SIG-M5 (cell line): ENCODE measurements at regions not wholly inside any gene's neighbourhood (a gene's known extent, or its start where the extent isn't known, plus 50 kb on each side); places are given as distances from the start of the nearest gene placed in this dataset.
"Not testable (repeated sequence)": the region's sequence is repeated elsewhere in the genome, so short reads cannot be mapped to it uniquely, and the experiment has no call there.

Source experiments
- DNase-seq: peaks from one replicate; lab custom pipeline; 2025; lab: John Stamatoyannopoulos, UW

DNA sequence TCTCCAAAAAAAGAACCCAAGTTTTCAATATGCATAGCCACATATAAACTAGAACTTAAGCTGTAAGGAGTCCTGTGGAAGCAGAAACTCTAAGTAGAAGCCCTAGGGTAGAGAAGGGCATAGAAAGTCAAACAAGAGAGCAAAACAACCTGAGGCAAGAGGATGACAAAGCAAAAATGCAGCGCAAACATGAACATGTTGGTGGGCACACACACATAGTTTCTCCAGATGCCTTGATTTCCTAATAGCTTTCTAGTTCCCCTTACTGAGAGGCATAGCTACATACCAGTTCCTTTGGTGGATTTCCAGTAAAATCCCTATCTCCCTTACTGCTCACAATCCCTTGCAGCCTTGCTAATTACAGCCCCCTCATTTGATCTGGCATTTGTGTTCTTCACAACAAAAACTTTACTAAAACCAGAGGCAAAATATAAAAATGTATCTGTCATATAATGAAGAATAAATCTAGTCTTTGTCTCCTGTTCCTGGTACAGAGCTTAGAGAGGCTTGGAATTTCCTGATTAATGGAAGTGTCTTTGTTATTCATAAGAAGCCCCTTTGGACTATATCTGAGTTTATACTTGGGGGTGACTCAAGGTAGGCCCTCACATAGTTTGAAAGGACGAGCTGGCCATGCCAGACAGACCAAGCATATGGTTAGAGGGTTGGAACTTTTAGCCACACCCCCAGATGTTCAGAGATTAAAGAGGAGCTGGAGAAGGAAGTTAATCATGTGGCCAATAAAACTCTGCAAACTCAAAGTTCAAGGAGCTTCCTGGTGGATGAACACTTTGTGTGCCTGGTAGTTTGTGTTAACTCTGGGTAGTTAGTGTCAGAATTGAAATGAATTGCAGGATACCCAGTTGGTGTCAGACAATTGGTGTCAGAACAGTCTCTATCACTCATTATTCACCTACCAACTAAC is 52.7 kb upstream of the ZCCHC13 start:
- peak; percentile 44 for DNase-seq

DNA sequence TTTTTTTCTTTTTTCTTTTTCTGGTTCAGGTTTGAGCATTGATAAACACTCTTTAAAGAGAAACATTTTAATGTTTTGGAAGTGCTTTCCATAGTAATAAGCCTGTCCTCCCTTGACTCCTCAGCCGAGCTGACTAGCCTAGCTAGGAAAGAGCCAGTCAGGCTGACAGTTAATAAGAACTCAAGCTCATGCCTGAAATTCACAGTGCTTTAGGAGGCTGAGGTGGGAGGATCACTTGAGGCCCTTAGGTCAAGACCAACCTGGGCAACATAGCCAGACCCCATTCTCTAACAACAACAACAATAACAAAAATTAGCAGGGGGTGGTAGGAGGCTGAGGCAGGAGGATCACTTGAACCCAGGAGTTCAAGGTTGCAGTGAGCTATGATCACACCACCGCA is 53.4 kb upstream of the ZCCHC13 start:
- DNase-seq, result no peak

- no peak for DNase-seq
These were observed 54.0 kb upstream of the ZCCHC13 start for GRCh38 chrX:74249963-74250362.

GRCh38 chrX:74248889-74249288 is 55.1 kb upstream of the ZCCHC13 start:
- no peak for DNase-seq

- no peak for DNase-seq
These were observed 57.5 kb upstream of the ZCCHC13 start for GRCh38 chrX:74246524-74246923.

DNA sequence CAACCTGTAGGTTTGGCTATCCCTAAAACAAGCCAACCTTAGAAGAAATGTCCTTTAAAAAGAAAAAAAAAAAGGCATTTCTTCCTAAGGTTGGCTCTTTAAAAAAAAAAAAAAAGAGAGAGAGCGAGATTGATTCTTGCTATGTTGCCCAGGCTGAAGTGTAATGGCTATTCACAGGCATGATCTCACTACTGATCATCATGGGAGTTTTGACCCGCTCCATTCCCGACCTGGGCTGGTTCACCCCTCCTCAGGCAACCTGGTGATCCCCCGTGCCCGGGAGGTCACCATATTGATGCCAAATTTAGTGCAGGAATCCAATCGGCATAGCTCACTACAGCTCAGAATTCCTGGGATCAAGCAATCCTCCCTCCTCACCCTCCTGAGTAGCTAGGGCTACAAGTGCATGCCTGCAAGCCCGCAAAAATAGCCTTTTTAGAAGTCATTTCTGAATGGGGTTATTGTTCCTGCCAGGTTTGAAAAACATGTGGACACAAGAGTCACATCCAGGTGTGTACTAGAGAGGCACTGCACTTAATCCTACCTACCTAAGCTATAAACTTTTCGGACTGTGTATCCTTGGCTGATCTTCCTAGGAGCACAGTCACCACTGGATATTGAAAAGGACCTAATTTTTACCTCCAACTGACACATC is 61.4 kb upstream of the ZCCHC13 start:
- DNase-seq, result no peak

GRCh38 chrX:74242050-74242449 is 61.9 kb upstream of the ZCCHC13 start:
- DNase-seq, result no peak

GRCh38 chrX:74238771-74239170 is 65.2 kb upstream of the ZCCHC13 start:
- no peak for DNase-seq

DNA sequence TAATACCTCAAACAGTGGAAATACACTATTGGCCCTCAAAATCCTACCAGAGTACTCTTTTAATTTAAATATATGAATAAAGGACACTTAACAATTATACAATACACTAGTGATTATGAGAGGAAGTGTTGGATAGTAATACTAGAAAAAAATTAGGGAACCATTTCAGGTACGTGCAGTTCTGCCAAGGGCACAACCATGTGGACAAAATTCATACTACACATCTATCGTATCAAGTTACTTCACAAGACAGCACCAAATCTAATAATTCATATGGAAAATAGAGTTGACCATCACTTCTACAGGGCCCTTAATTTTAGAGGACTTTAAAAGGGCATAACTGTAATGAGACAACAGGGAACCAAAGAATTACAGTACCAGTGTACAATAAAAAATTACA is 69.2 kb upstream of the ZCCHC13 start:
- no peak for DNase-seq

GRCh38 chrX:74232859-74233258 is 71.1 kb upstream of the ZCCHC13 start:
- no peak for DNase-seq

GRCh38 chrX:74231625-74232024 is 72.4 kb upstream of the ZCCHC13 start:
- DNase-seq, result no peak

DNA sequence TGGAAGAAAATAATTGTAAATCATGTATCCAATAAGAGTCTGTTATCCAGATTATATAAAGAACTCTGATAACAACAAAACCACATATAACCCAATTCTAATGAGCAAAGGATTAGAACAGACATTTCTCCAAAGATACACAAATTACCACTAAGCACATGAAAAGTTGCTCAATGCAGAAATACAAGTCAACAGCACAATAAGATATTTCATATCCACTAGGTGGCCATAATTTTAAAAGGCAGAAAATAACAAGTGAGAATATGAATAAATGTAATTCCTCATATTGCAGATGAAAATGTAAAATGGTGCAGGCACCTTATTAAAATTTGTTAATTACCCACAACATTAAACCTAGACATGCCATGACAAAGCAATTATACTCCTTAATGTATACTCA is 73.9 kb upstream of the ZCCHC13 start:
- no peak for DNase-seq

GRCh38 chrX:74225111-74225510 is 78.9 kb upstream of the ZCCHC13 start:
- DNase-seq, result no peak

DNA sequence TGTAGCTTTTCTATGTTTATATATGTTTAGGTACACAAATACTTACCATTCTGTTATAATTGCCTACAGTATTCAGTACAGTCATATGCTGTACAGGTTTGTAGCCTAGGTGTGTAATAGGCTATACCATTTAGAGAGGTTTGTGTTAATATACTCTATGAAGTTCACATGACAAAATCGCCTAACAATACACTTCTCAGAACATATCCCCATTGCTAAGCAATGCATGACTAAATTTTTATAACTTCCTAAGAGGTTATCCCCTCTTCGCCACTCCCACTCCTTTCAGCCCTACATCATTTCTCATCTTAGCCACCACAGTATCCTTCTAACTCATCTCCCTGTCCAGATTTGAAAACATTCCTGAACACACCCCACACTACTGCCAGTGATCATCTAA is 83.7 kb upstream of the ZCCHC13 start:
- no peak for DNase-seq

GRCh38 chrX:74218895-74219294 is 85.1 kb upstream of the ZCCHC13 start:
- no peak for DNase-seq

- DNase-seq, result no peak
These were observed 87.6 kb upstream of the ZCCHC13 start for GRCh38 chrX:74216421-74216820.

DNA sequence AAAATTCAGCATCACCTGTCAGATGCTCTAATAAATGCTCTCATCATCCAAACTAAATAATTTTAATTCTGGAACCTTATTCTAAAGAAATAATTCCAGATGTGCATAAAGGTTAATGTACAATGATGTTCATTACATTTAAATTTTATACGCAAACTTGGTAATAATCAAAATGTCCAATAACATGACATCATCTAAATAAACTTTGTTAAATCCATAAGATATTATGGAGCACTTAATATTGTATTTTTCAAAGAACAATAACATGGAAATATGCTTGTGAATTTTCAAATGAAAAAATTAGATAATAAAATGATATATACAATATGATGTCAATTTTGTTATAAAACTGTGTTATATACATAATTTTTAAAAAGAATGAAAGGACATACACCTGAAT is 92.1 kb upstream of the ZCCHC13 start:
- DNase-seq, result no peak

- no peak for DNase-seq
These were observed 96.4 kb upstream of the ZCCHC13 start for GRCh38 chrX:74207539-74207938.

DNA sequence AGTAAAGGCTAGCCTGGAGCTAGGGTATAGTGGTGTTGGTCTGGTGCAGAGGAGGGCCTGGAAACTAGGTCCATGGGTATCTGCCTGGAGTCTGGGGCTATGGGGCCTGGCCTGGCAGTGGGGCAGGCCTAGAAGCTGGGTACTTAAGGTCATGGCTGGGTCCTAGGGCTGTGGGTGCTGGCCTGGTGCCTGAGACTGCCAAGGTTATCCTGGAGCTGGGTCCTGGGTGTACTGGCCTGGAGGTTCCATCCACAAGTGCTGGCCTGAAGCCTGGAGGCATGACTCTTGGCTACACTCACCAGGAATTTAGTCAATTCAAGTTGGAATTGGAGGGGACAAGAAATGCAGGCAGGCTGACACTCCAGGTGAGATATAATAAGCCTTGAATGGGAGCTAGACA is 108.4 kb upstream of the ZCCHC13 start:
- DNase-seq, result no peak

DNA sequence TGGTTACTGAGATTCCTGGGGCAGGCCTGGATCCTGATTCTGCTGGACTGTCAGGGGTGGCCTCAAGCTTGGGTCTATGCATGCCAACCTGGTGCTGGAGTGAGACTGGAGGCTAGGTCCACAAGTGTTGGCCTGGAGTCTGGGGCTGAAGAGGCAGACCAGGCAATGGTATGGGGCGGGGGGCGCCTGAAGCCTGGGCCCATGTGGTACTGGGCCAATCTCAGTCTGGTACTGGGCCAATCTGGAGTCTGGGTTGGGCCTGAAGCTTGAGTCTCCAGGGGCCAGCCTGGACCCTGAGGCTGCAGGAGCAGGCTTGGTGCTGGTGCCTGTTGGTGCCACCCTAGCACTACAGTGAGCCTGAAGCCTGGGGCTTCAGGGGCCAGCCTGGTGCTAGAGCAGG is 108.9 kb upstream of the ZCCHC13 start:
- no peak for DNase-seq

DNA sequence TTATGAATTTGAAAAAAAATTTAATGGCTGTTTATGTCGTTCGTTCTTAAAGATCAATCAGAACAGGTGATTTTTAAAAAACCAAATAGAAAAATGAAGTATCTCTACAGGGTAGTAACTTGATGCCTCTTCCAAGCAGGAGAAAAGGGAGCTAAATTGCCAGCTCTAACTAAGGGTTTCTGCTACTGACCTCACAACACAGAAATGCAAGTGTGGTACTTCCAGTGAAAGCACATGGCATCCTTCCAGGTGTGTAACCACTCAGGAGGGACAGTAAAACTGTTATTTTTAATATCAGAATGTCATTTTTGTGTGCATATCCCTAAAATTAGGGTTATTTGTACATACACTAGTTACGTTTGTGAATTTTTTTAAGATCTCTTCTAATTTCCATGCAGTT is 116.8 kb upstream of the ZCCHC13 start:
- no peak for DNase-seq

- DNase-seq, result not testable (repeated sequence)
These were observed 120.9 kb upstream of the ZCCHC13 start for GRCh38 chrX:74183047-74183446.

GRCh38 chrX:74181976-74182375 is 122.0 kb upstream of the ZCCHC13 start:
- not testable (repeated sequence) for DNase-seq

DNA sequence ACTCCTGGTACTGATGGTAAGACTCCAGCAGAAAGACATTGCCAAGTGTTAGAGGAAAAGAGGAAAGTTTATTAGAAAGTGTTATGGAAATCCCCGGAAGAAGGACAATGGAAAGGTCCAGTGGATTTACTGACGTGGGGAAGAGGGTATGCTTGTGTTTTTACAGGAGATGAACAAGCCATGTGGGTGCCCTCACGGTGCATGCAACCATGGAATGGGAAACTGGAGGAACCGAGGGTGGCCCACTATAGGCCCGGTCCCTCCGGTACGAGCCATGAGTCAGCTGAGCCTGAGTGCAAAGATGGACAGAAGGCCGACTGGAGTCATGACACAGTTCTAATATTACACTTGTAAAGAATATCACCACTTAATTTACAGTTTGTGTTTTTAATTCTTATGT is 123.3 kb upstream of the ZCCHC13 start:
- DNase-seq, result no peak
